HG02884 (cell line): ENCODE measurements at regions not wholly inside any gene's neighbourhood (a gene's known extent, or its start where the extent isn't known, plus 50 kb on each side); places are given as distances from the start of the nearest gene placed in this dataset.
"Not testable (repeated sequence)": the region's sequence is repeated elsewhere in the genome, so short reads cannot be mapped to it uniquely, and the experiment has no call there.

Source experiments
- ATAC-seq: cut with Tn5 transposase; IDR thresholded peaks from one replicate; pipeline ENCODE4 v1.9.1; 2021; ENCODE audit warnings: mild to moderate bottlenecking, moderate library complexity; ENCODE audit not compliant: unreplicated experiment

- no peak for ATAC-seq
These were observed 546.0 kb upstream of the ARID1B start for GRCh38 chr6:156231026-156231765.

DNA sequence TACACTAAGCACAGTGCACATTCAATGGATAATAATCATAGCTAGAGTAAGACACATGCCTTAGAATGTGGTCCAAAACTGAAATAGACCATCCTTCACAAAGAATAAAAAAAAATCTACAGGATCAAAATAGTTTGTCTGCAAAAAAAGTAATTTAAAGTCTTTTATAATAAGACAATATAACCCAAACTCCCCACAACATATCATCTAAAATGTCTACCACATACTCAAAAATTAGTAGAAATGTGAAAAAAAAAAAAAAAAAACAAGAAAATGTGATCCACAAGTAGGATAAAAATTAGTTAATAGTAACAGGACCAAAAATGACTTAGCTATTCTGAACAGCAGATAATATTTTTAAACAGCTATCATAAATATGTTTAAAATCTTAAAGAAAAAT lies 557.2 kb upstream of the ARID1B start:
- ATAC-seq, result no peak

GRCh38 chr6:156205678-156206077 lies 571.5 kb upstream of the ARID1B start:
- ATAC-seq, result no peak

DNA sequence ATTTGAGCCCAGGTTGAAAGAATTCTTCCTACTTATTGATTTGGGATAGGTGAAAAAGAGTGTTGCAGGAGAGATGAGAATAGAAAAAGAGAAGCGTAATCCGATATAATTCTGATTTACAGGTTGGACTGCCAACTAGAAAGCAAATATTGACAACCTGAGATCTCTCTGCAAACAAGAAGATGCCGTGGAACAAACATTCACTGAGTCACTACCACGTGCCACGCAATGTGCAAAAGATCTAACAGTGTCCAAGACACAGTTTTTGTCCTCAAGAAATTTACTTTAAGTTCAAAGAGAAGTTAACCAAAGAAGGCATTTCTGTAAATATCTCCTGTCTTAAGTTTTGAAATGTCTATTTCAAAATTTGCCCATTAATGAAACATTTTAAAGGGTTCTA lies 578.0 kb upstream of the ARID1B start:
- no peak for ATAC-seq

DNA sequence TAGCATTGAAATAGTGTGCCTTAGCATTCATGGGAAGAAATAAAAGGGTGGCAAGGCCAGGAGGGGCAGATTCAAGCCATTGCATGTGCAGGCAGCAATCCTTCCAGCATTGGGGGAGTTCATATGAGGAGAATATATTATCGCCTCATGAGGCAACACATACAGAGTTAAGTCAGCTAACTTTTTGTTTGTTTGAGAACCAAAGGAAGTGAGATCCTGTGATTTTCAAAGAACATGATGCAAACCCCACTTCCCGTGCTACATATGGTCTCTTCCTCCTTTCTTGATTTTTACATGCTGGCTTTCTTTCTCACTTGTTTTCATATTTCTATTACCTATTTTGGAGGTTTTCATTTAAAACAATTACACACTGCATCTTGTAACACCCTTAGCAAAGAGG lies 579.7 kb upstream of the ARID1B start:
- no peak for ATAC-seq

GRCh38 chr6:156194981-156195380 lies 582.2 kb upstream of the ARID1B start:
- no peak for ATAC-seq

DNA sequence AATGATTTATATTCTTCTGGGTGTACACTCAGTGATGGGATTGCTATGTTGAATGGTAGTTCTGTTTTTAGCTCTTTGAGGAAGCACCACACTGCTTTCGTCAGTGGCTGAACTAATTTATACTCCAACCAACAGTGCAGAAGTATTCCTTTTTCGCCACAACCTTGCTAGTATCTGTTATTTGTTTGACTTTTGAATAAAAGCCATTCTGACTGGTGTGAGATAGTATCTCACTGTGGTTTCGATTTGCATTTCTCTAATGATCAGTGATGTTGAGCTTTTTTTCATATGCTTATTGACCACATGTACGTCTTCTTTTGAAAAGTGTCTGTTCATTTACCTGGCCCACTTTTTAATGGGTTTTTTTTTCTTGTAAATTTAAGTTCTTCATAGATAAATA lies 583.8 kb upstream of the ARID1B start:
- ATAC-seq, result no peak

GRCh38 chr6:156191895-156192294 lies 585.3 kb upstream of the ARID1B start:
- ATAC-seq, result peak; percentile 72

- ATAC-seq, result not testable (repeated sequence)
These were observed 585.8 kb upstream of the ARID1B start for GRCh38 chr6:156191390-156191789.

GRCh38 chr6:156190270-156190669 lies 586.9 kb upstream of the ARID1B start:
- ATAC-seq, result no peak

GRCh38 chr6:156189714-156190113 lies 587.5 kb upstream of the ARID1B start:
- no peak for ATAC-seq

DNA sequence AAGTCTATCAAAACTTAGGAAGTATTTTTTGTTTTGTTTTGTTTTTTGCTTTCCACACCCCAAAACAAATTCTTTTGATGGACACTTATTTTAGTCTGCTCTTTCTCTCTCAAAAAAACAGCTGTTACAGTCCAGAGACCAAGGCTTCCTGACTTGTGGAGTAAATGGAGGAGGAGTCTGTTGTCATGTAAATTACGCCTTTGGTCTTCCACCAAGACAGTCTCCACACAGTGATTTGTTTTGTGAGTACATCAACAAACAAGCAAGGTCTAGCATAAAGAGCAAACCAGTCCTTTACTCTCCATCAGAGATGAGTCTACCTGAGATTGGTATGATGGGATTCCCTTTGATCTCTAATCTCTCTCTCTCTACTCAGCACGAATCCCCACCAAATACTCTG lies 588.0 kb upstream of the ARID1B start:
- no peak for ATAC-seq

DNA sequence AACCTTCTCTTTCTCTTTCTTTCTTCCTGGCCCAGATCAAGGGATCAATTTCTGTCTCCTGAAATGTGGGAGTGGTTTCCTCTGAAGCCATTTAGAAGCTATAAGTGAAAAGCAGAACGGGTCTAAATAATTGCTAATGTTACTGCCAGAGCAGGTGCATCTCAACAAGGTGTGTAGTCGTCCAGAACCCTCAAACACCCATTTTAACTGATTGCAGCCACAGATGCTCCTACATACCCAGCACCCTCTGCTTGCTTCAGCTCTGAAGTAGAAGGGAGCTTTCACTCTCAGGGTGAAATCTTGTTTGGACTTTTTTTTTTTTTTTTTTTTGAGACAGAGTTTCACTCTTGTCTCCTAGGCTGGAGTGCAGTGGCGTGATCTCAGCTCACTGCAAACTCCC lies 592.1 kb upstream of the ARID1B start:
- ATAC-seq, result no peak

GRCh38 chr6:156183678-156184077 lies 593.5 kb upstream of the ARID1B start:
- ATAC-seq, result no peak

GRCh38 chr6:156182356-156182755 lies 594.8 kb upstream of the ARID1B start:
- no peak for ATAC-seq

- no peak for ATAC-seq
These were observed 595.7 kb upstream of the ARID1B start for GRCh38 chr6:156181506-156181905.

DNA sequence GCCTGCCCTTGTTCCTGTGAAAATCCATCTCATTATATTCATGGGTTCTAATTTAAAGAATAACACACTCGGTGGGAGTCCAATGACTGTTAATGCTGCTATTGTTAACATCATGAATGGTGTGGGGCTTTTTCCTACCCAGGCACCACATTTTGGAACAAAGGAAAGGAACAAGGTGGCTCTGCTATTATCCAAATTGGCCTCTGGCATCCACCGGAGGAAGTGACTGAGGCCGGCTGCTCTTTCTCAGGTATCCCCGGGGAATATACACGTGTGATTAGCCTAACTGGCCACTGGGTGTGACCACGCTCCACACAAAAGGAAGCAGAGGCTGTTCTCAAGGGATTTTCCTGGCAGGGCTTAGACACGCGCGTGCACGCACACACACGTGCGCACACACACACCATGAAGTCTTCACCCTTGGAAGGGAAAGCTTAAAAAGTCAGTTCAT lies 601.2 kb upstream of the ARID1B start:
- no peak for ATAC-seq

GRCh38 chr6:156175433-156175832 lies 601.7 kb upstream of the ARID1B start:
- ATAC-seq, result no peak

DNA sequence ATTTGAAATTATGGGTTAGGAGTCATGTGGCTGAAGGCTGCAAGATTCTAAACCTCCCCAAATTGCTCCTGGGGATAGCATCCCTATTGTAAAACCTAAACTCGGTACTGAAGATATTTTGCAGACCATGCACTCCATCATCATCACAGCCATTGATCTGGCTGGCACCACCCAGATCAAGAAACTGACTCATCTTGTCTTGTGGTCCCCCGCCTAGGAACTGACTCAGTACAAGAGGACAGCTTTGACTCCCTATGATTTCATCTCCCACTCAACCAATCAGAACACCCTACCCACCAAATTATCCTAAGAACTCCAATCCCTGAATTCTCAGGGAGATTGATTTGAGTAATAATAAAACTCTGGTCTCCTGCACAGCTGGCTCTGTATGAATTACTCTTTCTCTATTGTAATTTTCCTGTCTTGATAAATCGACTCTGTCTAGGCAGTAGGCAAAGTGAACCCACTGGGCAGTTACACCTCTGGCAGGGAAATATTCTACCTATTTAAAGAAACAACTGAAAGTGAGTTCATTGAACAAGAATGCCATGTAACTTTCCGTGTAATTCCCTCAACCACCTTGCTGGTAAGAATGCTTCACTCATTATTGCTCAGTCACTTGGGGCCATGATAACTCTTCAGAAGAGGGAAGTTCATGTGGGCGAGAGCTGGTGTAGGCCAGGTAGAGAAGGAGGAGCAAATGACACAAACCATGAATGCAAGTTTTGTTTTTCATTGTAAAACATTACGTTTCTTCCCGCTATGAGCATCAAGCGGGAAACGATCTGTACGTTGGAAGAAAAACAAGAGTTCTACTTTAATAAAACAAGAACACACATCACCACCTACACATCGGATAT lies 602.9 kb upstream of the ARID1B start:
- no peak for ATAC-seq

DNA sequence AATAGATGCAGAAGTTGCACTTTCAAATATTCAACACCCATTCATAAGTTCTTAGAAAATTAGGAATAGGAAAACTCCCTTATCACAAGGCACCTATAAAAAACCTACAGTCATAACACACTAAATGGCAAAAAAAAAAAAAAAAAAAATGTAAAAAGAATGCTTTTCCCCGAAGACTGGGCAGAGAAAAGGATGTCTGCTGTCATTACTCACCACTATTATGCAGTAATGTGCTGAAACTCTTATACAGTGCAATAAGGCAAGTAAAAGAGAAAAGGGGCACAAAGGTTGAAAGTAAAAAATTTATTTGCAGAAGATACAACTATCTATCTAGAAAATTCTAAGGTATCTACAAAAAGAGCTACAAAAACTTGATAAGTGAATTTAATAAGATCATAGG lies 607.8 kb upstream of the ARID1B start:
- no peak for ATAC-seq

DNA sequence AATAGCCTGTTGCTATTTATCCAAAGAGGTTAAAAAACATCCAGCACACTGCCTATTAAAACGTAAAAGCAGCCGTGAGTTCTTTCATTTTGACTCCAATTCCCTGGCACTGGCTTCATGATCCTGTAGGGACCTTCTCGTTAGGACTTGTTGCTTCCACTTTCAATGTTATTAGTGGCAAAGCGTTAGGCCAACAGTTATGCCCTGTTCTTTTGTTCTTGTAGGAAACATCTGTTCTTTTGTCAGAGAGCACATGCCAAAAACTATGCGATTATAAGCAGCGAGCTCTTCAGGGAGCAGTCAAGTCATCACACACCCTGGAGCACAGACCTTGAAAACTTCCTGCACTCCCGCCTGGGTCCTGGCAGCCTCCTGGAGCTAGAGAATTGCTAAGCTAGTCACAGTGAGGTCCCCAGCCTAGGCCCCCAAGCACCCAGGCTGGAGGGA lies 609.5 kb upstream of the ARID1B start:
- no peak for ATAC-seq

DNA sequence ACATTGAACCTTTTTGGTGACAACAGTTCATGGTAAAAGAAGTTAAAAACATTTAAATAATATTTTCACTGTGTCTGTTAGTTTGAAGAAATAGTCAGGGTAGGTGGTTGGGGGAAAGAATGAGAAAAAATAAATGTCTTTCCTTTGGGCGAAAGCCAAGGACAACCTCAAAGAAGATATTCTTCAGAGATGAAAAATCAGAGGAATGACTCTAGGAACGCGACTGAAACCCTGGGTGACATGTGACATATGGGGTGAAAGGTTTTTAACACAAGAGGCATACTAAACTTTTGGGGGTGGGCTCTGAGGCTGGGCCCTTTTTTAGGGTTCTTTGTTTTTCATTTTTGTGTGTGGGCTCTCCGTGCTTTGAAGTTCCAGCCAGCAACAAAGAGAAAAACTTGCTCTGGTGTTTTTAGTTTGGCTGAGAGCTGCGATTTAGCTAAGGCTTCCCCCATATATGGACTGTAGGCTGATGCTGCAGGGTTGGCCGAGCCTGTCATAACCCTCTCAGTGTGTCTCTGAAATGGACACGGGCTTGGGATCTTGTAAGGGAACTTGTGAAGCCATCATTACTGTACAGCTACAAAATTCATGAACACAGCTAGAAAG lies 610.1 kb upstream of the ARID1B start:
- no peak for ATAC-seq
